SH-SY5Y (cell line): ENCODE measurements at regions not wholly inside any gene's neighbourhood (a gene's known extent, or its start where the extent isn't known, plus 50 kb on each side); places are given as distances from the start of the nearest gene placed in this dataset.

ENCODE experiments used
- GATA2 ChIP-seq: IDR thresholded peaks from 2 replicates; pipeline ENCODE4 v1.6.1; 2011; ENCODE audit warnings: mild to moderate bottlenecking, low read depth, low read length
- GATA3 ChIP-seq: IDR thresholded peaks from 2 replicates; pipeline ENCODE4 v1.6.1; 2011; ENCODE audit warnings: low read depth, mild to moderate bottlenecking, low read length, moderate library complexity

GRCh38 chr18:60740313-60740712 is 367.7 kb upstream of the MC4R start:
- TF ChIP-seq GATA2, result no peak
- TF ChIP-seq GATA3, result no peak

GRCh38 chr18:60746491-60746890 is 373.9 kb upstream of the MC4R start:
- TF ChIP-seq GATA3 (no peak), GATA2 (no peak)

- TF ChIP-seq GATA3 (no peak), GATA2 (no peak)
These were observed 374.3 kb upstream of the MC4R start for GRCh38 chr18:60746919-60747318.

GRCh38 chr18:60753753-60754152 is 381.2 kb upstream of the MC4R start:
- TF ChIP-seq GATA3 (no peak), GATA2 (no peak)

GRCh38 chr18:60754413-60755009 is 381.9 kb upstream of the MC4R start:
- TF ChIP-seq GATA2 (peak; percentile 43; the same call in 1 of the 2 replicates), GATA3 (no peak)

GRCh38 chr18:60755134-60755533 is 382.6 kb upstream of the MC4R start:
- TF ChIP-seq GATA2, result no peak
- no peak for TF ChIP-seq GATA3

- no peak for TF ChIP-seq GATA2
- TF ChIP-seq GATA3, result no peak
These were observed 403.4 kb upstream of the MC4R start for GRCh38 chr18:60775978-60776377.

- TF ChIP-seq GATA3, result no peak
- TF ChIP-seq GATA2, result no peak
These were observed 411.6 kb upstream of the MC4R start for GRCh38 chr18:60784161-60784560.

- no peak for TF ChIP-seq GATA2
- no peak for TF ChIP-seq GATA3
These were observed 422.2 kb upstream of the MC4R start for GRCh38 chr18:60794802-60795201.

GRCh38 chr18:60804415-60804814 is 431.8 kb upstream of the MC4R start:
- no peak for TF ChIP-seq GATA3
- TF ChIP-seq GATA2, result no peak

- TF ChIP-seq GATA2 (no peak), GATA3 (no peak)
These were observed 437.4 kb upstream of the MC4R start for GRCh38 chr18:60809937-60810336.

- no peak for TF ChIP-seq GATA3
- TF ChIP-seq GATA2, result no peak
These were observed 440.3 kb upstream of the MC4R start for GRCh38 chr18:60812921-60813320.

- TF ChIP-seq GATA3, result no peak
- TF ChIP-seq GATA2, result no peak
These were observed 453.8 kb upstream of the MC4R start for GRCh38 chr18:60826346-60826745.

GRCh38 chr18:60831971-60832370 is 459.4 kb upstream of the MC4R start:
- TF ChIP-seq GATA2, result no peak
- TF ChIP-seq GATA3, result no peak

GRCh38 chr18:60838677-60839076 is 466.1 kb upstream of the MC4R start:
- TF ChIP-seq GATA3, result no peak
- TF ChIP-seq GATA2, result no peak

- TF ChIP-seq GATA3, result peak; percentile 92
- peak; percentile 96 for TF ChIP-seq GATA2
These were observed 473.8 kb upstream of the MC4R start for GRCh38 chr18:60846396-60846795.
